ENCODE measurements at regions not wholly inside any gene's neighbourhood (a gene's known extent, or its start where the extent isn't known, plus 50 kb on each side); places are given as distances from the start of the nearest gene placed in this dataset.
"Not testable (repeated sequence)": the region's sequence is repeated elsewhere in the genome, so short reads cannot be mapped to it uniquely, and the experiment has no call there.

DNA sequence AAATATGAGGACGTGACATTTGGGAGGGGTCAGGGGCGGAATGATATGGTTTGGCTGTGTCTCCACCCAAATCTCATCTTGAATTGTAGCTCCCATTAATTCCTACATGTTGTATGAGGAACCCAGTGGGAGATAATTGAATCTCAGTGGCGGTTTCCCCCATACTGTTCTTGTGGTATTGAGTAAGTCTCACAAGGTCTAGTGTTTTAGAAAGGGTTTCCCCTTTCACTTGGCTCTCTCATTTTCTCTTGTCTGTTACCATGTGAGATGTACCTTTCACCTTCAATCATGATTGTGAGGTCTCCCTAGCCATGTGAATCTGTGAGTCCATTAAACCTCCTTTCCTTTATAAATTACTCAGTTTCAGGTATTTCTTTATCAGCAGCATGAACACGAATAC lies 663.6 kb upstream of the CHRM3 start:
- no peak for DNase-seq

DNA sequence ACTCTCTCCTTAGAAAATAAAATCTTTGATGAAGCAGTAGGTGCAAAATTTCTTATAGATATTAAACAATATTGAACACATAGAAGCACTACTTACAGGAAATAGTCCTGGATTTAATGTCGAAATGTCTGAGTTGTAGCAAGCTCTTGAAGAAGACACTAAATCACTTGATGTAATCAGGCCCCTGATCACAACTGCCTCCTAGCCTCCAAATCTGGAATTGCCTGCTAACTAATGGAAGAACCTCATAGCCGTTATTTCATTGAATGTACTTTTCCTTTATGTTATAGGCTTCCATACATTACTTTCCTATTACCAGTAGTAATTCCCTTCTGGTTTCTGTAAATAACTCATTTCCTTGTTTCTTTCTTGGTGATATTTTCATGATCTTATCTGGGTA lies 675.7 kb upstream of the CHRM3 start:
- DNase-seq: no peak

DNA sequence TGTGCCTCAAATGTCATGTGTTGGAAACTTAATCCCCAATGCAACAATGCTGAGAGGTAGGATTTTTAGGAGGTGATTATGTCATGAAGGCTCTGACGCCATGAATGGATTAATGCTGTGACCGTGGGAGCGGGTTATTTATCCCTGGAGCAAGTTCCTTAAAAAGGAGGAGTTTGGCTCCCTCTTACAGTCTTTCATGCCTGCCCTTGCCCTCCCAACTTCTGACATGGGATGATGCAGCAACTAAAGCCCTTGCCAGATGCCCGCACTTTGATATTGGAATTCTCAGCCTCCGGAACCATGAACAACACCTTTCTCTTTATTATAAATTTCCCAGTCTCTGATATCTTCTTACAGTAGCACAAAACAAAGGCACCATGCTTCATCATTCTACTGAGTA lies 685.3 kb upstream of the CHRM3 start:
- no peak for DNase-seq

DNA sequence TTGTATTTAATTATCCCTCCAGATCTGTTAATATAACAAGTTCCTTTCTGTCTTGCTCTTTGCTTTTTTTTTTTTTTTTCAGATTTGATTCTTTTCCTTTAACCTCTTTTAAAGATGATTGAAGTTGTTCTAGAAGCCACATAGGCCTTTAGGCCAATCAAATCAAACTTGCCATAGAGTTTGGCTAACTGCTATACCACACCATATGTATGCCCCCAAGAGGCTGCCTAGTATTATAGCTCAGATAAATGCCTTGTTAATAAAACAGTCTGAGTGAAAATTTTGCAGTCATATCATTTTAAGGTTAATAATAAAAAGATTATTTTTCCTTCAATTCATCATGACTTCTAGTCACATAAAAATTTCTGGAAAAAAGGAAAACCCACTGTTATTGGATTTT lies 696.0 kb upstream of the CHRM3 start:
- no peak for DNase-seq

DNA sequence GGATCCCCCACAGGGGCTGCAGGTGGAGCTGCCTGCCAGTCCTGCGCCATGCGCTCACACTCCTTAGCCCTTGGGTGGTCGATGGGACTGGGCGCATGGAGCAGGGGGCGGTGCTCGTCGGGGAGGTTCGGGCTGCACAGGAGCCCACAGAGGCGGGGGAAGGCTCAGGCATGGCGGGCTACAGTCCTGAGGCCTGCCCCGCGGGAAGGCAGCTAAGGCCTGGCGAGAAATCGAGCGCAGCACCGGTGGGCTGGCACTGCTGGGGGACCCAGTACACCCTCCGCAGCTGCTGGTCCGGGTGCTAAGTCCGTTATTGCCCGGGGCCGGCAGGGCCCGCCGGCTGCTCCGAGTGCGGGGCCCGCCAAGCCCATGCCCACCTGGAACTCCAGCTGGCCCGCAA lies 701.8 kb upstream of the CHRM3 start:
- DNase-seq: not testable (repeated sequence)

DNA sequence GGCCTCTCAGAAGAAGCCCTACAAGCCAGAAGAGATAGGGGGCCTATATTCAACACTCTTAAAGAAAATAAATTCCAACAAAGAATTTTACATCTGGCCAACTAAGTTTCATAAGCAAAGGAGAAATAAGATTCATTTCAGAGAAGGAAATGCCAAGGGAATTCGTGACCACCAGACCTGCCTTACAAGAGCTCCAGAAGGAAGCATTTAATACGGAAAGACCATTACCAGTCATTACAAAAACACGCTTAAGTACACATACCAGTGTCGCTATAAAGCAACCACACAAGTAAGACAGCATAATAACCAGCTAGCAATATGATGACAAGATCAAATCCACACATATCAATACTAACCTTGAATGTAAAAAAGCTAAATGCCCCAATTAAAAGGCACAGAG lies 704.9 kb upstream of the CHRM3 start:
- no peak for DNase-seq

DNA sequence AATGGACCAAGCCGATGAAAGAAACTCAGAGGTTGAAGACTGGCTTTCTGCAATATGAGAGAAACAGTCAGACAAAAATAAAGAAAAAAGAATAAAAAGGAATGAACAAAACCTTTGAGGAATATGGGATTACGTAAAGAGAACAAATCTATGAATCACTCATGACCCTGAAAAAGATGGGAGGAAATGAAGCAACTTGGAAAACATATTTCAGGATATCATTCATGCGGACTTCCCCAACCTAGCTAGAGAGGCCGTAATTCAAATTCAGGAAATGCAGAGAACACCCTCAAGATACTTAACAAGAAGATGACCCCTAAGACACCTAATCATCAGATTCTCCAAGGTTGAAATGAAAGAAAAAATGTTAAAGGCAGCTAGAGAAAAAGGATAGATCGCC lies 705.3 kb upstream of the CHRM3 start:
- DNase-seq: no peak

DNA sequence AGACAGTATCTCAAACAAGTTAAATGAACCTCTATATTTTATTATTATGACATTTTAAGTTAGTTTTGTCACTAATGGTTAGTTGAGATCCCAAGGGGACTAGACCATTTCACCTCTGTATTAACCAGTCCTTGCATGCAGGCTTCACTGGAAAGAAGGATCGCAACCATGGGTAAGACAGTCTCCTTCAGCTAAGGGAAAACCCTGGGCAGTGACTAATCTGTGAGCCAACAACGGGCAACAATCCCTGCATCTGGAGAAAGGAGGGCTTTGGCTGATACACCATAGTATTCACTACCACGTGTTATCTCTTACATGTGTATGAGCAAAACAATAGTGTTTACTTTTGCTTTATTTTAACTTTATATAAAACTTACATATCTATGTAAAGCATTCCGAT lies 708.8 kb upstream of the CHRM3 start:
- DNase-seq: no peak

DNA sequence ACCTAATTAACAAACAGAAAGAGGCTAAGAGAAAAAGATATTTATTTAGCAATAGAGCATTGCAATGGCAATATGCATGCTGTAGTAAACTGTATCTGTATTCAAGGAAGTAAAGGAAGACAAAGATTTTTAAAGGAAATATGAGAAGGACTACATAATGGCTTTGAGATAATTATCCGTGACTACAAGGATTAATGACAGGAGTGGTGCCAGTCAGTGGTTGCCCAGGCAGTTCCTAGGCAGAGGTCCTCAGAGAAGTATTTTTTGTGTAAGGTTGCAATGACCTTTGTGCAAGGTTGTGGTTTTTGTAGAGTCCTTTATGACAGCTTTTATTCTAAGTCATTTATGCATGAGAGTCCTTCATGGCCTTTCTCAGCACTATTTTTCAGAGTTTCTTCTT lies 711.1 kb upstream of the CHRM3 start:
- DNase-seq: no peak

DNA sequence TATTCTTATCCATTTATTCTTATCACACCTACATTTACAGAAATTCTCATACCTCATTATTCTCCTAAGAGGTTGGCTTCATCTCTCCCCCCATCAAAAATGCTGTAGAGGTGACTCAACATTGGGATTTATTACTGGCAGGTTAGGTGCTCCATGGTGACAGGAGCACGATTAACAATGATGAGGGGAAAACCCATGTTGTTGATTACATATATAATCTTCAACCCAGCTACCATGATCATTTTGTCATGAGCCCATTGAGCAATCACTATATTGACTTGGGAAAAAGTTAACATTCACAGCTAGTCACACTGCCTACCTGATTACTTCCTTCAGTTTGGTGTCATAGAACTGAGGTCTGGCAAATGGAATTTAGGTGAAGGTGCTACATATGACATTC lies 712.1 kb upstream of the CHRM3 start:
- no peak for DNase-seq

DNA sequence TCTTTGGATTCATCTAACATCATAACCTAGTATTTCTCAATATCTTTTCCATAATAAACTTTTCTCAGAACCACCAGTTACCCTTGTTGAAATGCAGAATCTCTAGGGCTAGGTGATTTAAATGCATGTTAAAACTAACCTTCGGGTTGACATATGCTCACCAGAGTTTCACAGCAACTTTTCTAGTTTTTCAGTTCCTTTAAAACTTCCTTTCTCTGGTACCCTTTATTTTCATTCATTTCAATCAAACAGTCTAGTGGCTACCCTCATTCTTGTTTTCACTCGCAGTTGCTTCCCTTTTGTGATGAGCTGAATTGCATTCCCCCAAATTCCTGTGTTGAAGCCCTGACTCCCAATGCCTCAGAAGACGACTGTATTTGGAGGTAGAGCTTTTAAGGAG lies 712.8 kb upstream of the CHRM3 start:
- DNase-seq: no peak

DNA sequence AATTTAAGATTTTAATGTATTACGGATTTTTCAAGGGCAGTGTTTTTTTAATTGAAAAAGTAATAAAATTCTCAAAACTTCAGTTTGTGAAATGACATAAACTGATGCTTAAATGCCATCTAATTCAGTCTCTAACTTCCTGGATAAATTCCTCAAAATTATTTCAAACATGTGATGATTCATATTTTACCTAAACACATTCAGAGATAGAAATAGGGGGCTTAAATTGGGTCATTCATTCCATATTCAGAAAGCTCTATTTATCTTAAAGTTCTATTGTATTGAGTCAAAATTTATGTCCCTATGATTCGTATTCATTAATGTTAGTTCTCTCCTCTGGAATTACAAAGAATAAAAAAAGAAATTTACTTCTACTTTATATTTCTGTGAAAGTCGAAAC lies 713.6 kb upstream of the CHRM3 start:
- no peak for DNase-seq

DNA sequence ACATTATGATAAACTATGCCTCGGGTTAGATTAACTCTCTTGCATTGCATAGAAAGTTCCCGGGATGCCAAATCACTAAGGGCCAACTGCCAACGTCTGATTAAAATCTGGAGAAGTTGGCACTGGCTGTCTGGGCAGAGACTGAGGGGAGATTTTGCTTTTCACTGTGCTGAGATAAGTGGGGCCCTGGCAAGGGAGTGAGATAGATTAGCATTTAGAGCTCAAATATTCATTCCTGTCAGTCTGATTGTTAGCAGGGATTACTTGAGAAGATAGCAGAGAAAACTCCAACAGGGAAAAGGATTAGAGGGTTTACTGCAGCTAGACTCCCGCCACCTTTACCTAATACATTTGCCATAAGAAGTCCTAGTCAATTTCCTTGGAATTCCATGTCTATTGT lies 714.1 kb upstream of the CHRM3 start:
- DNase-seq: no peak

DNA sequence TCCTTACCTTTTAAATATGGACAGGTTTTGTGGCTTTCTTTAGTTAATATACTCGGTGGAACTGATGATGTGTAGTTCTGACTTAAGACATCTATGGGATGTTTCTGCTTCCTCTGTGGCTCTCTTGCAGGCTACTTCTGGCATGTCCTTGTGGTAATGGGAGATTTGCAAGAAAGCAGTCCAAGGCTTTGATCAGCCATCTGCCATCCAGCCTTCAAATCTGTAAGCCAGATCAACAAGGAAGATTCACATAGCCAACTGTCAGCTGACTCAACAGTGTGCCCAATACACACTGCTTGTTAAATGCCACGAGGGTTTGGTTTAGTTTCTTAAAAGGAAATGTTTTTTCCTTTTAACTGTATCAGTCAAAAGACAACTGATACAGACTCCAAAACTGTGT lies 722.2 kb upstream of the CHRM3 start:
- DNase-seq: no peak

DNA sequence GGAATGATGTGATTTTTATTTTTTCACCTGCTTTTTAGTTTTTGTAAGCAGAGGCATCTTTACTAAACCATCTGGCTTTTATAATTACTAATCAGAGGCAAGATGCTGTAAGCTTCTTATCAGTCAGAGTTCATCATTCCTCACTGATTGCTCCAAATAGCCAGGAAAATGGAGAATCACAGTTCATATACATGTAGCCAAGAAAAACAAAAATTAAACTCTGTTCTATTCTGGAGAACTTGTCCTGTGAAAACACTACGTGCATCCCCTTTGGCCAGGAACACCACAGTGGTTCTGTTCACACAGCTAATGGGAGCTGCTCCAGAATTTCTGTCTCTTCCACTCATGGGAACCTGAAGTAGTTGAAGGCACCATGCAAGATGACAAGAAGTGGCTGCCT lies 725.5 kb upstream of the CHRM3 start:
- DNase-seq: no peak

DNA sequence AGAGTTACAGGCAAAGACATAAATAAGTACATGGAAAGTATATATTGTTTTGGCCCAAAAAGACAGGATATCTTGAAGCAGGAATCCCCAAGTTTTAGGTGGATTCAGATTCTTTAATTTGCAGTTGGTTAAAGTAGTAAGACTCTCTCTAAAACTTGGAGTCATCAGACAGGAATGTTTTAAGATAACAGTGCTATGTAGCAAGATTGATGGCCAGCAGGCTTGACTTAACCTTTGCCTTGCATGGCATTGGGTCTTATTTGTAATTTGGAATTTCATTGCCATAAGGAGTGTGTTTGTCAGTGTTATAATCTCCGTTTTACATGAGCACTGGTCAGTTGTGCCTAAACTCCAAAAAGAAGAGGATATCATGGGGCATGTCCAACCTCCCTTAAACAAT lies 727.6 kb upstream of the CHRM3 start:
- no peak for DNase-seq

DNA sequence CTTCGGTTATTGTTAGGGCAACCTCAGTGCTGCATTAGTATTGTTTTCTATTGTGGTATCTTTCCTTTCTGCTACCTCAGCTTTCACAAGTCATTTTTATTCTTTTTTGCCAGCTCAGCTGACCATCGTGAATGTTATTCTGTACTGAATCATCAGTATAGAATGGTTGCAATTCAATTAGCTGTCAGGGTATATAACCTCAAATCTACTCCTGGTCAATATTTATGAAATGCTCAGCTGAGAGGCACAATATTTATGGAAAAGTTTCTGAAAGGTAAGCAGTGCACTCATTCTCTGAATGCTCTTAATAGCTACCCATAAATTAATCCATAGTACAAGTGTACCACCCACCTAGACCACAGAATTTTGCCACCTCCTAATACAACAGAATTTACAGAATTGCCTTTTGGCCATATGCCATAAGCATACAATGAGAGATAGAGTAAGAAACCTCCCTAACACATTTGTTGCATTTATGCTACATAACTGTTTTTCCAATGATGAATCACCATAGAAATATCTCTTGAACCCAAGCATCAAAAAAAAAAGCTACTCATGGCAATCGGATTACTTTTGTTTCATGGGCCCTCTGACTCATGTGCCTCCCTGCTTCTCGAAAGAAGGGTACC lies 732.6 kb upstream of the CHRM3 start:
- DNase-seq: no peak

DNA sequence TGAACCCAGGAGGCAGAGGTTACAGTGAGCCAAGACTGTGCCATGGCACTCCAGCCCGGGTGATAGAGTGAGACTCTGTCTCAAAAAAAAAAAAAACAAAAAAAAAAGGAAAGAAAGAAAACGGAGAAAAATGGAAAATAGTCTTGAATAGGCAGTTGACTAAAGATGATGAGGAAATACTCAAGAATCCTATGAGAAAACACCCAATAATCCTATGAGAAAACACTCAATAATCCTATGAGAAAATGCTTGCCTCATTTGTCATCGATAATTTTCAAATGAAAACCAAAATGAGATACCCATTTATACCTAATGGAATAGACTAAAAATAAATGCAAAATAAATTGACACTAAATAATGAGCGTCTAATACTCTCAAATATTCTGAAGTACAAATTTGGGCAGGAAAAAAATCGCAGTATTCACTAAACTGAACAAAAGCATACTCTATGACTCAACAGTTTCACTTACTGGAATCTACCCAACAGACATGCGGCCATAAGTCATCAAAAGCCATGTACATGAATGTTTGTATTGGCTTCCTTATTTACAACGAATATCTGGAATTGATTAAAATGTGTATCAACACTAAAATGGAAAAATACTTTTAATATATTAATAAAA lies 733.9 kb upstream of the CHRM3 start:
- no peak for DNase-seq

DNA sequence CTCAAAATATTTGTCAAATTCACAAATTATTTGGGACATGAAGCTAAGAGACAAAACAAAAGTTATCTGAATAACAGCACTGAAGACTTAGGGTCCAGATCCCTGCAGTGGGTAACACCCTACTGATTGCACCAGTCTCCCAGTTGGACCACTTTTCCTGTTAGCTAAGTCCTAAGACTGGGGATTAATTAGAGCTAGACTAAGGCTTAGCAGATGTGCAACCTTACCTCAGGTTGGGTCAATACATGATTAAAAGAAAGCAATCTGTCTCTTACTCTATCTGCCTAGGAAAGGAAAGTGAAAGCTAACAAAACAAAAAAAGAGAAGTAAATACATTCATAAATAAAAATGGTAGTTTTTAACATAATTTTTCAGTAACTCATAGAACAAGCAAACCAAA lies 737.2 kb upstream of the CHRM3 start:
- DNase-seq: no peak

DNA sequence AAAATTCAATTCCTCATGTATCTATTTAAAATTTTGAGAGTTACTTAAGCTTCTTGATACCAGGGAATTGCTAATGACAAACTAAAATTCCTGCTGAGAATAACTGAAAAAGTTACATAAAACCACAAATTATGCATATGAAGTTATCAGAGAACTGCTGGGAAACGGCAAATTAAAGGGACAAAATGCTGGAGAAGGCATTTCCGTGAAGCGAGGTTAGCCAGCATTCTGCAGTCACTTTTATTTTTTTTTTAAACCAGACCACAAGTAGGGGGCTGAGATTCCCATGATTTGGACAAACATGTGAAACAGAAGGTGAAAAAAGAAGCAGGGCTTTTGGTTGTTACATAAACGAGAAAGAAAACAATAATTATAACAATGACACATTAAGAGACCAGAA lies 737.6 kb upstream of the CHRM3 start:
- DNase-seq: no peak

DNA sequence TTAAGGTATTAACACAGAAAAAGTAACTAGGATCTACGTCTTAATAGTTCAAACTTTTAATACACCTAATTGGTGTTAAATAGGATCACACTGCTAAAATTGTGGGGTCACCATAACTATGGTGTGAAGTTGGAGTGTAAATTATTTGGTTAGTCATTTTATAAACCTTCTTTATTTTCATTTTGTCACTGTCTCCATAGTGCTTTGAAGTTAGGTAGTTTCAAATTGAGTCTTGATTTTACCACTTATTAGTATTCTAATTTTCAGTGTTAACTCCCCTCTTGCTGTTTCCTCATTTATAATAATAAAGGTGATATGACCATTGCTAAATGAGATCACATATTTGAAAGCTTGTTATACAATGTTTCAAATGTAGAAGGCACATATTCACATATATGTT lies 738.1 kb upstream of the CHRM3 start:
- no peak for DNase-seq

DNA sequence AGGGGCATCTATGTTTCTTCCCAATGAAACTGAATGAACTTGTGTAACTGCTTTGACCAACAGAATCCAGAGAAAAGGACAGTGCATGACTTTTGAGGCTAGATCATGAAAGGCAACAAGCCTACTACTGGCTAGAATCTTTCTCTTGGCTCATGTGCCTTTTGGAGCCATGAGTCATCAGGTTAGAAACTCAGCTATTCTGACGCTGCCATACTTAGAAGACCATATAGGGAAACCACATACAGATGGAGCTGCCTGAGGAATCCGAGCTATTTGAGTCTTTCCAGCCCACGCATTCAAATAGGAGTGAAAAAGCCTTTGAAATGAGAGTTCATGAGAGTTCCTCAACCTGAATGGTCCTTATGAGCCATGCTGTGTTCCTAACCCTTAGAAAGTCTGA lies 738.5 kb upstream of the CHRM3 start:
- no peak for DNase-seq

DNA sequence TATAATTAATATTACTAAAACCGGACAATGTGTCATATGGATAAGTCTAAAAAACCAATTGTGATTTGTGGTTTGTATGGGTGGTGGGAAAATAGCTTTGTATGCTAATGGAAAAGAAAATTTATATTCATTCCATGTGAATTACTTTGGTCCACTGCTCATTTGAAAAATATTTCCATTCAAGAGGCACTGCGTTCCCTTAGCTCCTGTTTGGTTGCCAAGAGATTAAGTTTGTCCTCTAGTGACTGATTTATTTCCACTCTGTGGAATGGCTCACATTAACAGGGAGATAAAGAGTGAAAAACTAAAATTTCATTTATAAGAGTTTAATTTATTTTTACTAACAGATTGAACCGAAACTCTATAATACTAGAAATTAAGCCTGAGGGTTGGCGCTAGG lies 744.1 kb upstream of the CHRM3 start:
- DNase-seq: no peak

DNA sequence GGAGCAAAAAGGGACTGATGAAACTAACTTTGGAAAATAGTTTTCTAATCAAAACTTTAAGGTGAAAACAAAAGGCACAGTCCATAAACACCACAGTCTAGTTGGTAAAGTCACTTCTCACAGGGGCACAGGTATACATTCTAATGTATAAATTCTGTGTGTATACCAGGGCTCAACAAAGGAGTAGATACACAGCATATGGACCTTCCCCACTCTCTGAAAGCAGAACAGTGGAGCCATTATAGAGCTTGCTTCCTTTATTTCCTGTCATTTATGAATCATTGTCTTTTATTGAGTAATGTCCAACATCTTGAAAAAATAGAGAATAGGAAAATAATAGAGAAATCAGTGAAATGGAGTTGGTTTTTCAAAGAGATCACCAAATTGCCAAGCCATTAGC lies 746.5 kb upstream of the CHRM3 start:
- no peak for DNase-seq

DNA sequence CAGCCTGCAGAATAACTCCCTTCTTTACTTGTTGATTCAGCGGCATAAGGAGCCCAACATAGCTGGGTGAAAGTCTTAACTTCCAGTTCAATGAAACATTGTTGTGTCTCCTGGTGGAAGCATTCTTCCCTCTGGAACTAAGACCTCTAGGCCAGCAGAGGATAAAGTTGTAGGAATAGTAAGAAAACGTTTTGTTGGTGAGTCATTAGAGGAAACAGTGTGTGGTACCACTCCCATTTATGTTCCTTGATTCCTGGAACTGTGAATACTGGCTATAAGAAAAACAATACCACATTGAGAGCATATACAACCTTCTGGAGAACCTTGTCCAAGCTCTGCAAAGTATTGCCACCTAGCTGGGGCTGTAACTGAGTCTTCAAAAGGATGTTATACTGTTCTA lies 737.4 kb upstream of the ZP4 start:
- no peak for DNase-seq

DNA sequence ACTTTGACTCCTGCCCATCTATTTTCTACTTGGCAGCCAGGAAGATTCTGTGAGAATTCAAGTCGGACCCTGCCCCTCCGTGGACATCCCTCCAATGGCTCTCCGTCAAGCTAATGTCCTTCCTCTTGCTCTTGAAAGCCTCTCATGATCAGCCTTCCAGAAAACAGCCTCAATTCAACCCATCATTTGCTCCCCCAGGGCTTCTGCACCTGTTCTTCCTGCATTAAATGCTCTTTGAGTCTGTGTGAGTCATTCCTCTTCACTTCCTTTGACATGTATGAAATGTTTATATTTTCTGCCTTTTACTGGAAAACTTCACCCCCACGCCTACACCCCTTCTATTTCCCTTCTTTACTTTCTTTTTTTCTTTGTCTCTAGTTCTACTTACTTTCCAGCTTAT lies 734.1 kb upstream of the ZP4 start:
- no peak for DNase-seq
